ENCODE measurements at regions not wholly inside any gene's neighbourhood (a gene's known extent, or its start where the extent isn't known, plus 50 kb on each side); places are given as distances from the start of the nearest gene placed in this dataset.

DNA sequence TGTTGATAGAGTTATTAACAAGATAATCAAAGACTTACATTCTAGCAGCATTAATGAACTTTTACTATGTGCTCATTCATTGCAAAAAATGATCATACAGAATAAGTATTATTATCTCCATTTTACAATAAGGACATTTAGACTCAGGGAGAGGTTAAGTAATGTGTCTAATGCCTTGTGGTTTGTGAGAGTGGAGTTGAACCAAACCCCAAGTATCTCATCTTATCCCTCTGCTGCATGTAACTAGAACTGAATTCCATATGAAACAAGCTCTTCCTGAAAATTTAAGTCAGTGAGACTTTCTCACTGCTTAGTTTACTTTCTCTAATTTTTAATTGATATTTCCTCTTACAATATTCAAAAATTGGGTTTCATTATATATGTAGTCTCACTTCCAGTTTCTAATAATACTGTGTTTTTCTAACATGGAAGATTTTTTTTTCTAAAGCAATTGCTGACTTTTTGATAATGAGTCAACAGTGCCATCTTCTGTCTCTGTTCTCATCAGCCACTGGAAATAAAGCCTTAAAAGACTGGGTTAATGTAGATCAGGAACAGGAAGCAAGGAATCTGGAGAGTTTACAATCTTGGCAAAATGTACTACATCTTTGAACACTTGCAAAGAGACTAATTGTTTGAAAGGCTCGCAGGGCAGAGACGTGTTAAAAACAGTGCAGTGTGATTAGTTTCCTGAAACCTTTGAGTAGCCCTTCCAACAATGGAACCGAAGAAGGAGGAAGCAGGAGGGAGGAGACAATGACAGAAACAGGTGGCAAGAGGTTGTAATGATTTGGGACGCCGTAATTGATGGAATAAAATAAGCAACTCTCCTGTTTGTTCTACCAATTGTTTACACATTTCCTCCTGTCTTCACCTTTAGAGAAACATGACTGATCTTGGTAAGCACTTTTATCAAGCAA is 567.6 kb downstream of the MRPL39 start:
- no peak for TF ChIP-seq GATA2 (IDR thresholded peaks at IDR 0.05; ENCODE audit: low read depth, low read length)
- TF ChIP-seq GATA3 (IDR thresholded peaks at IDR 0.05; ENCODE audit: low read depth, low read length) = no peak

DNA sequence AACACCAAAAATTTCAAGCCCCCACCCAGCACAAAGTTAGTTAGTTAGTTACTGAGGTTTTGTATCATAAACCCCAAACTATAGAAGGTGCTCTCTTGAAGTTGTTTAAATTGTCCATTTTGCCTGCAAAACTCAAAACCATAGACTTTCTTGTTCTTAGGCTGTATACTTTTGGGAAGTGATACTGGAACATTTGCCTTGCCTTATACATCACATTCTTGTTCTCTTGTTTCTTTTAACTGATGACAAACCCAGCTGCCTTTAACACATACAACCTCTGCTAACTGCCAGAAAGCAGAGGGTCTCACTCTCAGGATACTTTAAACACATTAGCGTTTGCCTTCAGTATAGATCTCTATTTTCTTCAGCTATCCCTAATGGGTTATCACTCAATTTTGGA is 570.5 kb downstream of the MRPL39 start:
- TF ChIP-seq GATA2 (IDR thresholded peaks at IDR 0.05; ENCODE audit: low read depth, low read length) (no peak), GATA3 (IDR thresholded peaks at IDR 0.05; ENCODE audit: low read depth, low read length) (no peak)

- TF ChIP-seq GATA3 (IDR thresholded peaks at IDR 0.05; ENCODE audit: low read depth, low read length) (no peak), GATA2 (IDR thresholded peaks at IDR 0.05; ENCODE audit: low read depth, low read length) (no peak)
Measured at GRCh38 chr21:25031750-25032149, 575.5 kb downstream of the MRPL39 start.

DNA sequence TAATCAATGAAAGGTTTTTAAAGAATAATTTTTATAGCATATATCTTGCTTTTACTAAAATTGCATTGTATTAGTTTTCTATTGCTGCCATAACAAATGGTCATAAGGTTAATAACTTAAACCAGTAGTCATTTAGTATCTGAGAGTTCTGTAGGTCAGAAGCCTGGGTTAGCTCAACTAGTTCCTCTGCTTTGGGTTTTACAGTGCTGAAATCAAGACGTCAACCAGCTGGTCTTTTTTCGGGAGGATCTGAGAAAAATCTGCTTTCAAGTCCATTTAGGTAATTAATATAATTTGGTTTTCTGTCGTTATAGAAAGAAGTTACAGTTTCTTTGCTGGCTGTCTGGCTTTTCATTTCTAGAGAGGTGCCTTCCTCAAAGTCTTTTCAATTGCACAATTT is 577.7 kb downstream of the MRPL39 start:
- no peak for TF ChIP-seq GATA3 (IDR thresholded peaks at IDR 0.05; ENCODE audit: low read depth, low read length)
- TF ChIP-seq GATA2 (IDR thresholded peaks at IDR 0.05; ENCODE audit: low read depth, low read length) = no peak

- TF ChIP-seq GATA2 (IDR thresholded peaks at IDR 0.05; ENCODE audit: low read depth, low read length) (no peak), GATA3 (IDR thresholded peaks at IDR 0.05; ENCODE audit: low read depth, low read length) (no peak)
Measured at GRCh38 chr21:25025596-25025995, 581.7 kb downstream of the MRPL39 start.

DNA sequence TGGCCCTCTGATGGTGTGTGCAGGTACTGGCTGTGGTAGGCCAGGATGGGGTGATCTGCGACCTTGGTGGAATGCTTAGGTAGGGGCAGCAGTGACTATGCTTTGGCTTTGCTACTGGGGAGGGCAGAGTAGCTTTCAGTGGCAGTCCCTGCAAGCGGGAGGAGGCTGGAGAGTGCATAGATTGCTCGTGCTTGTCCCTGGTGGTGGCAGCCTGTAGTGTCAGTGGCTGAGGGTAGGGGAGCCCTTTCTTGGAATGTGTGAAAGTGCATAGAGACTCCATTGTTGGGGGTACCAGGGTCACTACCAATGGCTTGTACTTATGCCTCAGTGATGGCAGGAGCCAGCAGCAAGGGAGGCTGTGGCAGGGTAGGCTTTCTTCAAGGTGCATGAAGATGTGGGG is 582.6 kb downstream of the MRPL39 start:
- TF ChIP-seq GATA3 (IDR thresholded peaks at IDR 0.05; ENCODE audit: low read depth, low read length) (no peak), GATA2 (IDR thresholded peaks at IDR 0.05; ENCODE audit: low read depth, low read length) (no peak)

GRCh38 chr21:25005388-25005787 is 601.9 kb downstream of the MRPL39 start:
- TF ChIP-seq GATA3 (IDR thresholded peaks at IDR 0.05; ENCODE audit: low read depth, low read length) = no peak
- no peak for TF ChIP-seq GATA2 (IDR thresholded peaks at IDR 0.05; ENCODE audit: low read depth, low read length)

- TF ChIP-seq GATA2 (IDR thresholded peaks at IDR 0.05; ENCODE audit: low read depth, low read length) = no peak
- TF ChIP-seq GATA3 (IDR thresholded peaks at IDR 0.05; ENCODE audit: low read depth, low read length) = no peak
Measured at GRCh38 chr21:25002676-25003075, 604.6 kb downstream of the MRPL39 start.

GRCh38 chr21:24995216-24995615 is 612.1 kb downstream of the MRPL39 start:
- TF ChIP-seq GATA2 (IDR thresholded peaks at IDR 0.05; ENCODE audit: low read depth, low read length) = no peak
- TF ChIP-seq GATA3 (IDR thresholded peaks at IDR 0.05; ENCODE audit: low read depth, low read length) = no peak

- TF ChIP-seq GATA2 (IDR thresholded peaks at IDR 0.05; ENCODE audit: low read depth, low read length) (no peak), GATA3 (IDR thresholded peaks at IDR 0.05; ENCODE audit: low read depth, low read length) (no peak)
Measured at GRCh38 chr21:24994717-24995116, 612.6 kb downstream of the MRPL39 start.

DNA sequence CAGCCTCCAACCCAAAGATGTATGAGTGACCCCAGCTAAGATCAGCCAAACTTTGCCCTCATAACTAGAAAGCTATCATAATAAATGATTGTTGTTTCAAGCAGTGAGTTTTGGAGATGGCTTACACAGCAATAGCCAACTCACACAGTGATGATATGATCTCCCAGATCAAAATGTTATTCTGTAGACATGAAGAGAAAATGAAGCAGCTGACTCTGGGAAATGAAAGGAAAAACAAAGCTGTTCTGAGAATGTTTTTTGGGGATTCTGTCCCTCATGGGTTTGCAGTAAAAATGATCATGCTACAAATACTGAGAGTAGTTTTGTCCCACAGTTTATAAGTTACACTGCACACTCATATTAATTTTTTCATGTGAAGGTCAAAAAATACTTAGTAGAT is 617.8 kb downstream of the MRPL39 start:
- TF ChIP-seq GATA3 (IDR thresholded peaks at IDR 0.05; ENCODE audit: low read depth, low read length) = no peak
- TF ChIP-seq GATA2 (IDR thresholded peaks at IDR 0.05; ENCODE audit: low read depth, low read length) = no peak

GRCh38 chr21:24988941-24989340 is 618.3 kb downstream of the MRPL39 start:
- no peak for TF ChIP-seq GATA2 (IDR thresholded peaks at IDR 0.05; ENCODE audit: low read depth, low read length)

DNA sequence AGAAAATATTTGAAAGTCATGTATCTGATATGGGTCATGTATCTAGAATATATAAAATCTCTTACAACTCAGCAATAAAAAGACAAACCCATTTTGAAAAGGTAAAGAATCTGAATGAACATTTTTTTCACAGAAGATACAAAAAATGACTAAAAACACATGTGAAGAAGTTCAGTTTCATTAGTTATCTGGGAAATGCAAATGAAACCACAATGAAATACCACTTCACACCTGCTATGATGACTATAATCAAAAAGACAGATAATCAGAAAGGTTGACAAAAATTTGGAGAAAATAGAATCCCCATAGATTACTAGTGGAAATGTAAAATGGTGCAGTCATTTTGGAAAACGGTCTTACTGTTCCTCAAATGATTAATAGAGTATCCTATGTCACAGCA is 631.0 kb downstream of the MRPL39 start:
- TF ChIP-seq GATA3 (IDR thresholded peaks at IDR 0.05; ENCODE audit: low read depth, low read length) (no peak), GATA2 (IDR thresholded peaks at IDR 0.05; ENCODE audit: low read depth, low read length) (no peak)

DNA sequence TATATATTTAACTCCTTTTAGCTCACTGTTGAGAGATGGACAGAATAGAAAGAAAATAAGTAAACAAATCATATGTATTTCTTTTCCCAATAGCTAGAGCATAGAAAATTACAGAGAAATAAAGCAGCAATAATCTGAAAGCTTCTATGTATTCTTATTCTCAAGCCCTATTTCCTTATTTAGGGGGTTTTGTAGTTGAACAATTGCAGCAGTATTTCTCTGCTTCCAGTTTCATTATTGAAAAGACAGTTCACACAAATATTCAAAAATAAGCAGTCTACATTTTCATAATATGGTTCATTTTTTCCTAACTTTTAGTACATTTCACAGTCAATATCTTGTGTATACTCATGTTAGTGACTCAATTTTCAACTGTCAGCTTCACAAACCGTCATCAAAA is 638.2 kb downstream of the MRPL39 start:
- no peak for TF ChIP-seq GATA3 (IDR thresholded peaks at IDR 0.05; ENCODE audit: low read depth, low read length)
- TF ChIP-seq GATA2 (IDR thresholded peaks at IDR 0.05; ENCODE audit: low read depth, low read length) = no peak

DNA sequence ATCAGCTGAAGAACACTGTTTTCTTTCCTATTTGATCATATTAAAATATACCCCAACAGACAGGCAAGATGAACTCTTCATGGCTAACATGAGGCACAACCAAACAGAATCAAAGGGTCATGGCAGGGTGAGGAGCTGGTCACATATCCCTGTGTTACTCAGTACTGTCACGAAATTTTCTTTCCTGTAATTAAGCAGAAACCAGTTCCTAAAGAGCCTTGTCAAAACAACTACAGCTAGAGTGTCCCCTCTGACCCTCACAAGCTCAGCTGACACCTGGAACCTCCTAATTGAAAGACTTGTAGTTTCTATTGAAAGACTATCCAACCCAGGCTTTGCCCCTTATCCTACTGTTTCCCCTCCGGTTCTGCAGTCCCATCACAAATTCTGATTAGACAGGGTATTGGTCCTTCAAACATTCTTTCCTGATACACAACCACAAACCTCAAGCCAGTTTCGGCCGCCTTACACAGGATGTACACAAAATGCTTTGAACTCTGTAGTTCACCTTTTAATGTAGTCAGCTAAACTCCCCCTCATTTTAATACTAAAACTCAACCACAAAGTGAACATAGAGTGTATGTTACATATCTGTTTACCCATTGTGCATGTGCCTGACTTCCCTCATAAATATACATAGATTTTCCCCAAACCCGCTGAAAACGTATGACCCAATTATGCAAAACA is 651.9 kb downstream of the MRPL39 start:
- TF ChIP-seq GATA2 (IDR thresholded peaks at IDR 0.05; ENCODE audit: low read depth, low read length) = no peak
- no peak for TF ChIP-seq GATA3 (IDR thresholded peaks at IDR 0.05; ENCODE audit: low read depth, low read length)
